Breast epithelium (tissue), 3 donors: ENCODE measurements at regions not wholly inside any gene's neighbourhood (a gene's known extent, or its start where the extent isn't known, plus 50 kb on each side); places are given as distances from the start of the nearest gene placed in this dataset.

Experiments
- POLR2A ChIP-seq: fragments of 450-650 bp; IDR thresholded peaks from one replicate; pipeline ENCODE4 v1.6.1; 2016; ENCODE audit warnings: antibody characterized with exemption, mild to moderate bottlenecking, moderate library complexity
- POLR2AphosphoS5 ChIP-seq, 3 donors: sonication (generic); formaldehyde crosslinking; IDR thresholded peaks; one replicate each; pipeline ENCODE4 v1.6.1; 2017; ENCODE audit warnings: antibody characterized with exemption in 3 of 3
- TF ChIP-seq, protein P1 (sequence below), 3 donors: fragments of 450-650 bp; IDR thresholded peaks; one replicate each; pipeline ENCODE4 v1.5.1; 2016 to 2017; ENCODE audit warnings: antibody characterized with exemption in 3 of 3, mild to moderate bottlenecking in 3 of 3, moderate library complexity in 3 of 3

DNA sequence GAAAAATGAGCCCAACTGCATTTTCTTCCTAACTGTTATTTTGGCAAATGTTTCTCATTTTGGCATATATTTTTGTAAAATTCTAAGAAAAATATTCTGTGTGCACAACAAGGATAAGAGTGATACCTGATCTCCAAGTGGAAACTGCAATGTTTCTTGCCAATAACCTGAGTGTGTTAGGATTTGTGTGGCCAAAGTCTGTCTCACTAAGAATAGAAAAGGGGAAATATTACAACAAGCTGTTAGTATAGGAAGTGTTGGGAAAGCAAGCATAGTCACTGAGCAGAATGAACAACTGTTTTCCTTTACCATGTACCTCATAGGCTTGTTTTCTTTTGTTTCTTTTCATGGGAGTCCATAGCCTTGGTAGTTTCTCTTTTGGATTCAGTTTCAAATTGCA, 624.2 kb downstream of the MTRR start:
- TF ChIP-seq, protein P1, sequence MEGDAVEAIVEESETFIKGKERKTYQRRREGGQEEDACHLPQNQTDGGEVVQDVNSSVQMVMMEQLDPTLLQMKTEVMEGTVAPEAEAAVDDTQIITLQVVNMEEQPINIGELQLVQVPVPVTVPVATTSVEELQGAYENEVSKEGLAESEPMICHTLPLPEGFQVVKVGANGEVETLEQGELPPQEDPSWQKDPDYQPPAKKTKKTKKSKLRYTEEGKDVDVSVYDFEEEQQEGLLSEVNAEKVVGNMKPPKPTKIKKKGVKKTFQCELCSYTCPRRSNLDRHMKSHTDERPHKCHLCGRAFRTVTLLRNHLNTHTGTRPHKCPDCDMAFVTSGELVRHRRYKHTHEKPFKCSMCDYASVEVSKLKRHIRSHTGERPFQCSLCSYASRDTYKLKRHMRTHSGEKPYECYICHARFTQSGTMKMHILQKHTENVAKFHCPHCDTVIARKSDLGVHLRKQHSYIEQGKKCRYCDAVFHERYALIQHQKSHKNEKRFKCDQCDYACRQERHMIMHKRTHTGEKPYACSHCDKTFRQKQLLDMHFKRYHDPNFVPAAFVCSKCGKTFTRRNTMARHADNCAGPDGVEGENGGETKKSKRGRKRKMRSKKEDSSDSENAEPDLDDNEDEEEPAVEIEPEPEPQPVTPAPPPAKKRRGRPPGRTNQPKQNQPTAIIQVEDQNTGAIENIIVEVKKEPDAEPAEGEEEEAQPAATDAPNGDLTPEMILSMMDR (IDR thresholded peaks at IDR 0.05): no peak
- TF ChIP-seq POLR2A: no peak
- no peak for TF ChIP-seq POLR2AphosphoS5 (IDR thresholded peaks at IDR 0.05)
